ENCODE measurements at regions not wholly inside any gene's neighbourhood (a gene's known extent, or its start where the extent isn't known, plus 50 kb on each side); places are given as distances from the start of the nearest gene placed in this dataset.

GRCh38 chr12:75836533-75836932 lies 195.0 kb downstream of the PHLDA1 start:
- TF ChIP-seq ZNF274 (IDR thresholded peaks at IDR 0.05; ENCODE audit: low read depth, low read length): no peak

GRCh38 chr12:75834591-75834990 lies 197.0 kb downstream of the PHLDA1 start:
- H3K4me3 ChIP-seq (ENCODE audit: low read length): no peak overlapping the region
- no peak for TF ChIP-seq ZNF274 (IDR thresholded peaks at IDR 0.05; ENCODE audit: low read depth, low read length)

More at GRCh38 chr12:75836533-75836932, 195.0 kb downstream of the PHLDA1 start:
- H3K4me3 ChIP-seq (ENCODE audit: low read length): no peak overlapping the region

GRCh38 chr12:75833268-75833667 lies 198.3 kb downstream of the PHLDA1 start:
- H3K4me3 ChIP-seq (ENCODE audit: low read length): no peak overlapping the region

GRCh38 chr12:75831402-75831801 lies 200.2 kb downstream of the PHLDA1 start:
- TF ChIP-seq ZNF274 (IDR thresholded peaks at IDR 0.05; ENCODE audit: low read depth, low read length): no peak
- H3K4me3 ChIP-seq (ENCODE audit: low read length): no peak overlapping the region

More at GRCh38 chr12:75833268-75833667, 198.3 kb downstream of the PHLDA1 start:
- TF ChIP-seq ZNF274 (IDR thresholded peaks at IDR 0.05; ENCODE audit: low read depth, low read length): no peak

GRCh38 chr12:75827061-75827460 lies 204.5 kb downstream of the PHLDA1 start:
- H3K4me3 ChIP-seq (ENCODE audit: low read length): no peak overlapping the region
- no peak for TF ChIP-seq ZNF274 (IDR thresholded peaks at IDR 0.05; ENCODE audit: low read depth, low read length)

- H3K4me3 ChIP-seq (ENCODE audit: low read length): no peak overlapping the region
- no peak for TF ChIP-seq ZNF274 (IDR thresholded peaks at IDR 0.05; ENCODE audit: low read depth, low read length)
These were observed 205.9 kb downstream of the PHLDA1 start for GRCh38 chr12:75825686-75826085.

GRCh38 chr12:75823475-75823874 lies 208.1 kb downstream of the PHLDA1 start:
- TF ChIP-seq ZNF274 (IDR thresholded peaks at IDR 0.05; ENCODE audit: low read depth, low read length): no peak
- H3K4me3 ChIP-seq (ENCODE audit: low read length): no peak overlapping the region

- no peak overlapping the region for H3K4me3 ChIP-seq (ENCODE audit: low read length)
- TF ChIP-seq ZNF274 (IDR thresholded peaks at IDR 0.05; ENCODE audit: low read depth, low read length): no peak
These were observed 209.2 kb downstream of the PHLDA1 start for GRCh38 chr12:75822416-75822815.

- TF ChIP-seq ZNF274 (IDR thresholded peaks at IDR 0.05; ENCODE audit: low read depth, low read length): no peak
- H3K4me3 ChIP-seq (ENCODE audit: low read length): no peak overlapping the region
These were observed 210.6 kb downstream of the PHLDA1 start for GRCh38 chr12:75820848-75821578.

GRCh38 chr12:75820071-75820470 lies 211.5 kb downstream of the PHLDA1 start:
- no peak overlapping the region for H3K4me3 ChIP-seq (ENCODE audit: low read length)
- no peak for TF ChIP-seq ZNF274 (IDR thresholded peaks at IDR 0.05; ENCODE audit: low read depth, low read length)

- TF ChIP-seq ZNF274 (IDR thresholded peaks at IDR 0.05; ENCODE audit: low read depth, low read length): no peak
- no peak overlapping the region for H3K4me3 ChIP-seq (ENCODE audit: low read length)
These were observed 212.1 kb downstream of the PHLDA1 start for GRCh38 chr12:75819512-75819911.

GRCh38 chr12:75818863-75819262 lies 212.7 kb downstream of the PHLDA1 start:
- no peak overlapping the region for H3K4me3 ChIP-seq (ENCODE audit: low read length)
- TF ChIP-seq ZNF274 (IDR thresholded peaks at IDR 0.05; ENCODE audit: low read depth, low read length): no peak

- no peak for TF ChIP-seq ZNF274 (IDR thresholded peaks at IDR 0.05; ENCODE audit: low read depth, low read length)
- H3K4me3 ChIP-seq (ENCODE audit: low read length): no peak overlapping the region
These were observed 214.7 kb downstream of the PHLDA1 start for GRCh38 chr12:75816897-75817296.

- no peak for TF ChIP-seq ZNF274 (IDR thresholded peaks at IDR 0.05; ENCODE audit: low read depth, low read length)
These were observed 215.8 kb downstream of the PHLDA1 start for GRCh38 chr12:75815756-75816155.

GRCh38 chr12:75814851-75815754 lies 216.5 kb downstream of the PHLDA1 start:
- H3K4me3 ChIP-seq (ENCODE audit: low read length): no peak overlapping the region
- no peak for TF ChIP-seq ZNF274 (IDR thresholded peaks at IDR 0.05; ENCODE audit: low read depth, low read length)

More at GRCh38 chr12:75815756-75816155, 215.8 kb downstream of the PHLDA1 start:
- H3K4me3 ChIP-seq (ENCODE audit: low read length): no peak overlapping the region

Measured in GM08714 (cell line).